ENCODE measurements at regions not wholly inside any gene's neighbourhood (a gene's known extent, or its start where the extent isn't known, plus 50 kb on each side); places are given as distances from the start of the nearest gene placed in this dataset.

DNA sequence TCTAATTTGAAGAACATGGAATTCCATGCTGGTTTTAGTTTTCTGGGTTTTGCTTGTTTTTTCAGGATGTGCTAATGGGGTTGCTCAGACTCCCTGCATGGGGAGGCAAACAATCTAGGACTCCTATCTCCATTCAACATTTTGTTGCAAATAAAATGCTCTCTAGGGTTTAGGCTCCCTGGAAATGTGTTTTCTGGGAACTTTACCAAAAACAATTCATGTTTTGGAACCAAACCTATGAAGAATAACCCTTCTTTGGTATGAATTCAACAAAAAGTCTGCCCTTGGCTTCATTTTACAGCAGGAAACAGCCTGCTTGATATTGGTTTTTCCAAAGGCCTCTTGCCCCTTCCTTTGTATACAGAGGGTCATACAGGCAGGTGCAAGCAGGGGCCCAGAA lies 217.7 kb downstream of the FOXA2 start:
- no peak for DNase-seq

DNA sequence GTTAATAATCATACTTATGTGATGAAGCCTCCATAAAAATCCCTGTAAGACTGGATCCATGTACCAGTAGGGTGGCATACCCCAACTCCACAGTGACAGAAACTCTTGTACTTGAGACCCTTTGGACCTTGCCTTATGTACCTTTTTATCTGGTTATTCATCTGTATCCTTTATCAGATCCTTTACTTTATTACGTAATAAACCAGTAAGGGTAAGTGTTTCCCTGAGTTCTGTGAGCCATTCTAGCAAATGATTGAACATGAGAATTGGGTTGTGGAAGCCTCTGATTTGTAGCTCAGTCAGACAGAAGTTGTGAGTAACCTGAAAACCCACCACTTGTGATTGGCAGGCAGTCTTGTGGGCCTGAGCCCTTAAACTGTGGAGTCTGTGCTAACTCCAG lies 229.7 kb downstream of the FOXA2 start:
- no peak for DNase-seq

DNA sequence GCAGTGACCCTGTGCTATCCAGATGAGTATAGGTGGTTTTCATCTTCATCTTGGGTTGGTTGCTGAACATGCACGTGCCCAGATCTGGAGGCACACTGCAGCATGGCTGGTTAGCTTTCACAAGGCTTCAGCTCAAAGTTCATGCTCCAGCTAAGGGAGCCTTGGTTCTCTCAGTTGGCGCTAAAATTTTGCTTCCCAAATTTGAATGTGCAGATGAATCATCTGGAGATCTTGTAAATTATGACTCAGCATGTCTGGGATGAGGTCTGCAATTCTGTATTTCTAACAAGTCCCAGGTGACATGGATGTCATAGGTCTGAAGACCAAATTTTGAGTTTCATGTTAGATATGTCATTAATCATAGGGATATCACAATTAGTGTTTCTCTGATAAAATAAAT lies 230.8 kb downstream of the FOXA2 start:
- DNase-seq = no peak

DNA sequence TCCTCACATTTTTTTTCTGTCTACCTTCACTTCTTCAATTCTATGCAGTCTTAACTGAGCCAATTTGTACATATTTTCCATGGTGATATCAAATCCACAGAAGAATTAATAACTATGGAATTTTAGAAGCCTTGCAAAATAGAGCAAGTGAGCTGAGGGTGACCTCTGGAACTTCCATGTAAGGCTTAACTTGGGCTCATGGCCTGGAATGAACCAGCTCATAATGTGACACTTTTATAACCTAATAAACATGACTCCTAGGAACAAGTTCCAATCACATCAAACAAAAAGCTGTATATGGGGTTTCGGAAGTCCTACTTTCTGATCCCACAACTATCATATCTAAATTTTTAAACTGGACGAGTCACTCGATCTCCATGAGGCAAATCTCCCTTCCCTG lies 232.4 kb downstream of the FOXA2 start:
- DNase-seq = no peak

DNA sequence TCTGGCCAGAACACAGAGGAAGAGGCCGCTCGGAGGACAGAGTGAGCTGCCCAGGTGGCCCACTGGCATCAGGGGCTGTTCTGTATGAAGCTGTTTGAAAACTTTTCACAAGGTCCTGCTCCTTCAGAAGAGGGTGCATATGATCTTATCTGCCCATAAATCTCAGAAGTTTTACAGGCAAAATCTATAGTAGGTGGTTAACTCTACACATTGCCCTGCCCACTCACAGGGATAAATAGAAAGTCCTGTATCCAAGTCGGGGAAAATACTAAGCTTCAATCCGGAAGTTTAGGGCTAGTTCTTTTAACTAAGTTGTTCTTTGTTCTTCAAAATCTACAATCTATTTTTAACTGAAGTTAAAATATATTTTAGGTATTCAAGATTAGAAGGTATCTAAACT lies 233.7 kb downstream of the FOXA2 start:
- no peak for DNase-seq

DNA sequence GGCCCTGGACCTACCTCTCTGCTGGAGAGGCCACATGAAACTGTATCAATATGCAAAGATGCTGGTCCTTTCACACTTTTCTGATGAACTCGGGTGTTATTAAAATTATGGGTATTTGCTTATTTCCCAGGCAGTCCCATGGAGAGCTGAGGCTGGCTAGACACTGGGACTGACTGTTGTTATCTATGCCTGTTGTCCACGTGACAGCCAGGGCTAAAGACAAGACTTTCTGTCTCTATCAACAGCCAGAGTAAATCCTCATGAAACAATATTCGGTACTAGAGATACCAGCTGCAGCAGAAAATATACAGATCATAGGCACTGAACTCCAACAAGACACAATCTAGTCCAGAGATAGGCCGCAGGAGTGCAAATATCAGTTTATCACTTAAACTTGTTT lies 236.4 kb downstream of the FOXA2 start:
- DNase-seq = no peak

DNA sequence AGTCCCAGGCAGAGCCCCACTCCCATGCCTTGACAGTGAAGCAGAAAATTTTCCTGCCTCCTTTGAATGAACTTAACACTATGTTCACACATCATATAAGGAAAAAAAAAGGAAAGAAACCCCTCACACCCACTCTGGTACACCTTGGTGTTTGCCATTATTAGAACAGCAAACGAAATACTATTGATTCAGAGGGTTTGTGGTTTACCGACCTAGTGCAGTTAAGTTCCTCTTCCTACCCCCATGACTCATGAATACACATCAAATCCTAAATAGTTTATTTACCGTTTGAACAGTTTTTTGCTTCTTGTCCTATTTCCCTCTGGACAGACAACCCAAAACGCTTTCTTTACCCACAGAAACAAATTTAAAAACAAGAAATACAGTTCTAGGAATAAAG lies 237.7 kb downstream of the FOXA2 start:
- no peak for DNase-seq

DNA sequence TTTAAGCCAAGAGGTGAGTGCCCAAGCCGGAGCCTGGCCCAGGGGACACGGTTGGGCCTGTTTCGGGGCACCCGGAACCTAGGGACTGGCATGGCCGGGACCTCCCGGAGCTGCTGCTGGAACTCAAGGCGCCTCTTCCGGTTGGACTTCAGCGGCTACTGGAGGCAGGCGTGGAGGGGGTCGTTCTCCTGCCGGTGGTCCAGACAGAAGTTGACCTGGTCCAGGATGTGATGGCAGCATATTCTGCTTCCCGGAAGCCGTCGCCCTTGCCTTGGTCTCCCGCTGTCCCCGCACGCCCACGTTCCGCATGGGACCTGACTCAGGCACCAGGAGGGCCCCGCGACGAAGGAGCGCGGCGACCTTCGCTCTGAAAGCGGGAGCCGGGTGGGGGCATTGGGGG lies 240.8 kb downstream of the FOXA2 start:
- no peak for DNase-seq

DNA sequence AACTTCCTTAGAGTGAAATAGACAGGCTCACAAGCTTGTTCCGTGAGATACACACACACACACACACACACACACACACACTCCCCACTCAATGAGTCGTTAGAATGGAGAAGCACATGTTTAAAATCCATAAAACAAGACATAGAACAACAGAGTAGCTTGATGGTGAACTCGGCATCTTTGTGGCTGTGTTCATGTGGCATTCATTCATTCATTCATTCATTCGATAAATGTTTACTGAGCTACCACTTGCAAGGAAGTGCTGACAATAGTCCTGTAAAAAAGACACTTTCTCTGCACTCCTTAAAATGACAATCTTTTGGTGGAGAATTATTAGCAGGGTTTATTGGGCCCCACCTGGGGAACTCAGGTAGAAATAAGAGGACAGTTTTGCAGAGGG lies 242.0 kb downstream of the FOXA2 start:
- DNase-seq = no peak

DNA sequence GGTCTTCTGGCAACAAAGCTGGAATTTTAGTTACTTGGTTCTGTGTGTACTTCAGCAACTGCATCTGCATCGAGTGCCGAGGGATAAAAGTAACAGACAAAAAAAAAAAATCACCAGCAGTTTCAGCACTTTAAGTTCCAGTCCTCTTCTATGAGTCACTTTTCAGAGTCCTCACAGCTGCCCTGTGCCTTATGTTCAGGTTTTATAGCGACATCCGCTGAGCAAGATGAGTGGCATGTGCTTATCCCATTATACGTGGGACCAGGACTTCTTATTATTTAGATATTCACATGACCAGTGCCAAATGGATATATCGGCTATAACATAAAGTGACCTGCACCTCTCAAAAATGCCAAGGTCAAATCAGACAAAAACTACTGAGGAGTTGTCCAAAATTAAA lies 242.9 kb downstream of the FOXA2 start:
- no peak for DNase-seq

DNA sequence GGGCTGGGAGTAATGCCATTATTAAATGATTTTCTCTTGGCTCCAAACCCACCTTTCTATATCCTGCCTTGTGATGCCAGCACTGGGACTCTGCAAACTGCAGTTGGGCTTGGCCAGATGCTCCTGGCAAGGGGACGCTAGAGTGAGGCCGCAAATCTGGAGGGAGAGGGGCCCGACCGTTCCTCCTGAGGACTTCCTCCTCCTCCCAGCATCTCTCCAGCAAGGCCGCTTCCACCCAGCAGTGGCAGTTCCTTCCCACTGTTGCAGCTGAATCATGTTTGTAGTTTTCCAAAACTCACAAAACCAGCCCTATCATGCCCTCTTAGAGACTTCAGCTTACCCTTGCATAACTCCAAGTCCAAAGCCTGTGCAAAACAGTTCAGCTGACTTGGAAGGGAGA lies 244.4 kb downstream of the FOXA2 start:
- DNase-seq = no peak

DNA sequence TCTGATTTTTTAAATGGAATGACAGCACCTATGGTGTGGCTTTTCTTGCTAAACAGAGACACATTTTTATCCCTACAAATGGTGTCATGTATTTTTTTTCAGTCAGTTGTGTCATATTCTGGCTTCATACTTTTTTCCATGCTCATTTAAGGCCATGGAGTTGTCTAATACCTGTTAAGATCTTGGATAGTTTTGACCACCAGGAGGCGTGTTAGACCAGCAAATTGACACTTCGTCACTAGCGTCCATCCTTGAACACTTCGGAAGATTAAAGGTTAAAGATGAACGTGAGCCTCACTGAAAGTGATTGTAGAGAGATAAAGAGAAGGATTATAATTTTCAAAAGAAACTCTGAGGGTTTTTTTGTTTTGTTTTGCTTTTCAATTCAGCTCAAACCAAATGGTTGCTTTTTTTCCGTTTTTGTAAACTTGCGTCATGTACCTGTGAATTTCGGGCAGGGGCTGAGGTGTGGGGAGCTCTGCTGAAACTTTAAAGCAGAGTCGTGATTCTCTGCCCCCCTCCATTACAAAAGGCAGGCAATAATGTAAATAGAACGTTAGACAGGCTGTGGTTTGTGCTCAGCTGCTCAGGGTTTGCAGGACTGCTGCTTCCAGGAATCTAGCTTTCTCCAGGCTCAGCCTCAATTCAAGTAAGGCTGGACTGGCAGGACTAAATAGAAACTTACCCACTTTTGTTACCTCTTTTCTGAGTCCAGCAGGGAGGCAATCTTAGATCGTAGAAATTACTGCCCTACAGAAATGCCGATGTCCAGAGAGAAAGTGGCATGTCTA lies 245.1 kb downstream of the FOXA2 start:
- no peak for DNase-seq

DNA sequence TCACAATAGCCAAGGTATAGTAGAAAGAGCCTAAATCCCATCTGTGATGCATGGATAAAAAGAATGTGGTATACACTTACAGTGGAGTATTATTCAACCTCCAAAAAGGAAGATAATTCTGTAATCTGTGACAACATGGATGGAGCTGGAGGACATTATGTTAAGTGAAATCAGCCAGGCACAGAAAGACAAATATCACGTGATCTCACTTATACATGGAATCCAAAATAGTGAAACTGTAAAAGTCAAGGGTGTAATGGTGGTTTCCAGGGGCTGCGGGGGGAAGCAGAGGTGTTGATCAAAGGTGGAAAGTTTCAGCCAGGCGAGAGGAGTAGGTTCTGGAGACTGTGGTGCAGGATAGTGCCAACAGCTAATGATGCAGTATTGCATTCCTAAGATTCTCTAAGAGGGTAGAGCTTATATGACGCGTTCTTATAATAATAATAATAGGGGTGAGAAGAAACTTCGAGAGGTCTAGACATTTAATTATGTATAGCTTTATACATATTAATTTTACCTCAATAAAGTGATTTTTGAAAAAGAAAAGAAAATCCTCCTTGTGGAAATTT lies 246.1 kb downstream of the FOXA2 start:
- DNase-seq = no peak

DNA sequence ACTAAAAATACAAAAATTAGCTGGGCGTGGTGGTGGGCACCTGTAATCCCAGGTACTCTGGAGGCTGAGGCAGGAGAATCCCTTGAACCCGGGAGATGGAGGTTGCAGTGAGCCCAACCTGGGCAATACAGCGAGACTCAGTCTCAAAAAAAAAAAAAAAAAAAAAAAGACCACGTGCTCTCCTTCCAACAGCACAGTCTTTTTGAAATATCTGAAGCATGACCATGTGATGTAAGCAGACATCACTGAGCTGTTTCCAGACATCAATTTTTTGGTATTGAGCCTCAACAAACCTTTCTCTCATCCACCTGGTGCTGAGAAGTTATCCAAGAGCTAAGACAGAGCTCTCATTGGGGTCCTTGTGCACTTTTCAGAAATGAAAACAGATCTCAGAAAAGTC lies 249.2 kb downstream of the FOXA2 start:
- DNase-seq = no peak

DNA sequence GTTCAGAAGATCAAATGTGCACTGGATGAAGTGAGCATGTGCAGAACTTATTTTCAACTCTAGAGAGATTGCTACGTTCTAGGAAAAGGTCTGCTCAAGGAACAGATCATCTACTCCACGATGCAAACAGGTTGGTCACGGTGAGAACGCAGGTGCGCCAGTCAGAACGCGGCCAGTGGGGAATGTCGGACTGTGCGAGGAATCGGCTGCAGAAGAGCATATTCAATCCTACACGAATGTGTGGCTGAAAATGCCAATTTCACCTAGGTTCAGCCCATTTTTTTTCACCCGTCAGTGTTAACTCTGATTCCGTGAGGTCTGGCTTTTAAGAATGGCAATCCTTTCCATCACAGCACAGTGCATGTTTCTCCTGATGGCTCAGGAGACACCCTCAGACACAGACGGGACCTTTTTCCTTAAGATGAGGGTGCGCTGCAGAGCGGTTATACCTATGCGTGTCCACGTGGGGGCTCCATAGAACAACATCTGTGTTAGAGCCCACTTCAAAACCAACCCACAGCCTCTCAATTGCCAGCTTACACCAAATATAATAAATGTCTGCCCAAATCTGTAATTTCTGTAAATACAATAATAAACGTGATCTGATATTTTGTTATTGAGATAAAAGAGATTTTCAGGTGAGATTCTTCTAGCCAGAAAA lies 250.4 kb downstream of the FOXA2 start:
- peak; percentile 2 for DNase-seq

DNA sequence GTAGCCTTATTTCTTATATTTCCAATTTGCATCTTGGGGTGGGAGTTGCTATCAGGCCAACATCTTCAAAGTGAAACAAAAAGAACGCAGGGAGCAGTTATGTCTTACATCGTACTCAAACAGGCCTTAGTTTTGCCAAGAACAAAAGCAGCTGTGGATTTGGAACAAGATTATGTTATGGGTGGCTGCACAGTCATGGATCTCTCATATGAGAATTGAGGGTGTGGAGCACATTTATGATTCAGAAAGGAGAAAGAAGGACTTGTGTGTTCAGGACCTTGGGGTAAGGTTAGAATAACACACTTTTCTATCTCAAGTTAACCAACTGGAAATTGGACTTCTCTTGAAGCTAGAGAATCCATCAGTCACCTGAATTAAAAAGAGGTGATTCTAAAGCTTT lies 259.9 kb downstream of the FOXA2 start:
- no peak for DNase-seq

DNA sequence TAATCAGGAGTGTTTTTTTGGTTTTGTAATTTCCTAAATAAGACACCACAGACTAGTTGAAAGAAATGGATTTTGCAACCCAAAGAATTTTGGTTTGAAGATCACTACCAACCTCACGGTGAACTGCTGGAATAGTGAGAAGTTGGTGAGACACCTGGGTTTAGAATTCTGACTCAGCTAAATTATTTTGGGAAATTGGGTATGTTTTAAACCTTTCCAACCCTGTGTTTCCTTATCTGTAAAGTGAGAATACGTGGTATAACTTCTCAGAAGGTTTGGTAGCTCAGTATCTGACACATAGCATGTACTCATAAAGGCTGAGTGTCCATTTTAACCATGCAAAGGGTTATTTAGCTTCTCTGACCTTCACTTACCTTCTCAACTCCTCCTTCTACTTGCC lies 261.9 kb downstream of the FOXA2 start:
- no peak for DNase-seq

DNA sequence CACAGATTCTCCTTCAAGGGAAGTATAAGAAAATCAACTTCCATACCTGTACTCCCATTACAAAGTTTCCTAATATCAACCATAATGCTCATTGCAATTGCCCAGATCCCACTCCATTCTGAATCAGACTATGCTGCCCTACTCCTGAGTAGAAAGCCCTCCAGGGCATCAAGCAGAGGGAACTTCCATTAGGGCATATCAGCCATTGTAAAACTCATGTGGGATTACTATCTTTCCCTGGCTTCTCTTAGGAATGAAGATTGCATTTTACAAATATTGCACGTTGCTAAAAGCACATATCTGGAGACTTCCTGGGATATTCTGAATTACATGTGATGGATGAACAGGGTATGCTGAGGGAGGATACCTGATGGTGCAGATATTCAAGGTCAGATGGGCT lies 263.2 kb downstream of the FOXA2 start:
- DNase-seq = no peak

DNA sequence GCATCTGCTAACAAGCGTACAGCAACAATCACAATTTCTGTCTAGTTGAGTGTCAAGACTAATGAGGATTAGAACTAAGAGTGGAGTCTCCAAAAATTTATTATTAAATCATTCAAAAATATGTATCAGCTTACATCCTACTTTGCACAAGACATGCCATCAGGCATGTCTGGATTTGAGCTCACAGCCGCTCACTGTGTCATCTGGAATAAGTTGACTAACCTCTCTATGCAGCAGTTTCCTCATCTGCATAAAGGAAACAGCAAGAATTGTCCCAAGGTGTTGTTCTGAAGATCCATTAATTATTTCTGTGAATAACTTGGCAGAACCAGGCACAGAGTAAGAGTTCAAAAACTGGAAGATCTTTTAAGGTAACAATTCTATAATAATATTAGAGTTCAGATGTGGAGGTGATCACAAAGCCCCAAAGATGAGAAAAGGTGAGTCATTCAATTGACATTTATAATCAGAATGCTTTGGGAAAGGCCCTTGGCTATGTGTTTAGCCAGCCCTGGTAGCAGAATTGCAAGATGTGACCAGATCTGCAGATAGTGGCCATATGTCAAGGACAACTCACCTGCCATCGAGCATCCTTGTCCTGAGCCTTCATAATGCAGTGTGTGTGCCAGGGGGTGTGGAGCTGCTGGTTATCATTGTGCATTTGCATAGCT lies 264.0 kb downstream of the FOXA2 start:
- no peak for DNase-seq

DNA sequence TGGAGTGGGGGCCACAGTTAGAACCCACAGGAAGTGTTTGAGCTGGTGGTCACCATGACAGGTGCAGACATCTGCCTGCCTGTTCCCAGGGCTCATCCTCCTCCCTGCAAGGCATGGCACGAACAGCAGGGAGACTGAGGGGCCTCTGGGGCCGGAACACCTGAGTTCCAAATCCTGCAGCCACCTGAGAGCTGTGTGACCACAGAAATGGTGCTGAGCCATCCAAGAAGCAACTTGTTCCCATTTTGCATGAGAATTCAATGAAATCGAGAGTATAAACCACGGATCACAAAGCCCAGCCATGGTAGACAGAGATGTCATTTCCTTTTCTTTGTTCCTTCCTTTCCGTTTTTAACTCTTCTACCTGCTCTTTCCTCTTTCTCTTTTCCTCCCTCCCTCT lies 268.6 kb downstream of the FOXA2 start:
- DNase-seq = no peak

DNA sequence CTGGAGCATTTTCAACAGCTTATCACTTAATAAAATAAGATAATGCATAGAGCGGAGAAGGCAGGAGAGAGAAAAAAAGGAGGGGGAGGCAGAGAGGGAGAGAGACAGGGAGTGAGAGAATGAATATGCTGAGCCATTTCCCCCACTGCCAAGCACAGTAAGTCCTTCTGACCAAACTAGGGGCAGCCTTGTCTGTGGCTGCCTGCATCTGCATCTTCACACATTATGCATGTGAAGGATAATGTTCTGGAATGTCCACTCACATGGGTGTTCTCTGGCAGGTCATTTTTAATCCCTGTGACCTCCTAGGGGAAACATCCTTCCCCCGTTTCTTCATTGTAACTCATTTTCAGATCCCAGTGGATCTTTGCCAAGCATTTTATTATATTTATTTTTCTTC lies 269.3 kb downstream of the FOXA2 start:
- DNase-seq = no peak

DNA sequence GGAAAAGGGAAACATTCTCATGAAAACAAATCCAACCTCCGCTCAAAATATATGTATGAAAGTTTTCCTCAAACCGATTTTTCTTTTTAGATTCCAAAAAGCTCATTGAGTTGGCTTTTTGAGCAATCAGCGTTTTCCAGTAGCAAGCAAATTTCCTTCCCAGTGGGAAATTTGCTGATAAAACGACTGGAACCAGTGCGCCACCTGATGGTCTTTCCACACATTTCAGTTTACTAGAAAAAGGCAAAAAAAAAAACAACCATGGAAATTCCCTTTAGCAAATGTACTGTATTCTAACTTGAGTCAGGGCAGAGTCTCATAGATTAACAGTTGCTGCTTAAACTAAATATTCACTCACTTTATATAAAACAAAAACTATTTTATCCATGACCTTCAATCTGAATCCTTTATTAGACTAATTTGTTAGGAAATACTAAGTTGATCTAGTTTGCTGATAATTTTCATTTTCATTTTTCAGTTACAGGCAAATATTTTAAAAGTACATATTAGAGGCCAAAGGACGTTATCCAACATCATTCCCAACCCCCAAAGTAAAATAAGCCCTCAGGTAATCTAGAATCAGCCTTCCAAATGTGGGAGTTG lies 271.5 kb downstream of the FOXA2 start:
- no peak for DNase-seq

DNA sequence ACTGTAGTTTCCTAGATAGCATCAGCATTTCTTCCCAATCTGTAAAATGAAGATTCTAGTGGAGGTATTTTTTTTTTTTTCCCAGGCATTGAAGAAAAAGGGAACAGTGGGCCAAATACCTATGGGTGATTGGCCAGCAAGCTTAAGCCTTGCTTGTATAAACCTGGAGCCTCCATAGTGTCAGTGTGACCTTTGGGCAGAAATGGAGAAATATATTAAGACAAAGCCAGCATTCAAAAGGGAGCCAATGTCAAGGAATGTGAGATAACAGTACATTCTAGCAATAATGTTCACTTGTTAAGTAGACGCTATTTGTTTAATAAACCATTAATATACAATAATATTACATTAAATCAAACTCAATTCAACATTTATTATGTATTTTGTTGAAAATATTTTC lies 275.4 kb downstream of the FOXA2 start:
- no peak for DNase-seq

DNA sequence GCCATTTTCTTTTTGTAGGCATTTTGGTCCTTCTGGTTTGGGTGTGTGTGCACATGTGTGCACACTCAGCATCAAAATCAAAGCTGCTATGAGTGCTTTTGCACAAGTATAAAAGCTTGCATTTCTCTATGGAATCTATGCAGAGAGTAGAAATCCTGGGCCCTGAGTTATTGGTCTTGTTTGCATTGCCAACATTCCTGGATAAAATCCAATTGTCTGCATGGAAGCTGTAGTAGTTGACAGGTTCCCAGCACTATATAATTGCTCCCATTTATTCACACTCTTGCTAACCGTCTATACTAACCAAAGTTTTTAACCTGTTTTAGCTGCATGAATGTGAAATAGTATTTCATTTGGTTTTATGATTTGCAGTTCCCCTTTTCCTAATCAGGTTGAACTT lies 277.0 kb downstream of the FOXA2 start:
- no peak for DNase-seq
